ENCODE measurements at regions not wholly inside any gene's neighbourhood (a gene's known extent, or its start where the extent isn't known, plus 50 kb on each side); places are given as distances from the start of the nearest gene placed in this dataset.

DNA sequence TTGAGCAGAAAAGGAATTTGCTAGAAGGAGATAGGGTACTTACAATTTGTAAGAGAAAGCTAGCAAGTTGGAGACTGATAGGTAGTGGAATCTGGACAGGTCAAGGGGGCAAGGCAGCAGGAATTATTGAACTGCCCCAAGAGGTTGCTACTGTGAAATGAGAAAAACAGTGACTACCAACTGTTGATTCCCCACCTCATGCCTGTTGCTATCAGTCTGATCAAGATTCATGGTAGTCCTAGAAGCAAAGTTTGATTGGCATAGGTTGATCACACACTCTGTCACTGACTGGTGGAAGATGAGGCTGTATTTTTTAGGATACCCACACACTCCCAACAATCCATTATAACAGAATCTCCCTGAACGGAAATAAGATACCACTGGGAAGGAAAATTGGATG is 89.4 kb upstream of the IGF1 start:
- H3K4me1 ChIP-seq (replicated peaks in 1 of 4; ENCODE audit: control insufficient read depth in 3 of 4, insufficient read depth in 4 of 4, low read length in 3 of 4) = no peaks in the 10 kb centered on the region
- ChIA-PET CTCF (ENCODE audit: partially characterized antibody) (no interaction called here), POLR2A (ENCODE audit: partially characterized antibody) (no interaction called here)
- no peak overlapping the region for H2AK5ac ChIP-seq (ENCODE audit: low read depth, low read length)
- H2AFZ ChIP-seq (ENCODE audit: low read length) = no peak overlapping the region
- no peak for FAIRE-seq
- no peak overlapping the region for H2BK12ac ChIP-seq (ENCODE audit: low read depth, low read length)
- H2BK5ac ChIP-seq (ENCODE audit: low read depth, low read length) = no peak overlapping the region
- no peak overlapping the region for H3K9ac ChIP-seq (replicated peaks in 1 of 4; ENCODE audit: extremely low read depth in 1 of 4, low read depth in 3 of 4, low read length in 3 of 4)
- H3K56ac ChIP-seq (replicated peaks; ENCODE audit: insufficient read length, low read depth, low read length) = no peak overlapping the region
- no peak for DNase-seq (ENCODE audit: low read depth in 1 of 2, low spot score in 2 of 2)
- no peak overlapping the region for H3K4ac ChIP-seq (replicated peaks; ENCODE audit: insufficient read length, low read depth, low read length)
- H3K27ac ChIP-seq (ENCODE audit: low read depth, low read length) = no peak overlapping the region
- H2BK120ac ChIP-seq (replicated peaks; ENCODE audit: low read depth, low read length) = no peak overlapping the region
- 100% methylated on average over 1 of the region's 1 CpG; no CpG with 5 or more reads in 1 of the 2 experiments for WGBS, 2 experiments (ENCODE audit: extremely low coverage in 1 of 2, insufficient coverage in 1 of 2, insufficient read length in 1 of 2, insufficient replicate concordance in 2 of 2, low coverage in 1 of 2, low lambda C conversion rate in 2 of 2, missing lambda C conversion rate in 1 of 2)
- H2BK20ac ChIP-seq (ENCODE audit: low read length) = no peak overlapping the region
- no peak overlapping the region for H4K8ac ChIP-seq (ENCODE audit: extremely low read depth, insufficient read depth, low read length)
- H3K36me3 ChIP-seq (ENCODE audit: control insufficient read depth in 2 of 4, insufficient read depth in 4 of 4, low read length in 3 of 4) = no peaks in the 10 kb centered on the region
- H3K18ac ChIP-seq (ENCODE audit: extremely low read depth, low read length) = no peak overlapping the region
- TF ChIP-seq SP4 (IDR thresholded peaks at IDR 0.05; ENCODE audit: low read length) (no peak), EGR1 (IDR thresholded peaks at IDR 0.05; ENCODE audit: borderline replicate concordance, low read depth, low read length) (no peak)
- H3K4me3 ChIP-seq (ENCODE audit: extremely low read depth in 1 of 4, insufficient read depth in 2 of 4, low read depth in 3 of 4, low read length in 4 of 4) = no peak overlapping the region
- no peak overlapping the region for H3K14ac ChIP-seq (ENCODE audit: insufficient read length)
- H3K23me2 ChIP-seq (ENCODE audit: low read depth, low read length) = no peaks in the 10 kb centered on the region
- no peaks in the 10 kb centered on the region for H3K79me2 ChIP-seq (ENCODE audit: control insufficient read depth in 1 of 2, insufficient read depth in 2 of 2, low read length in 2 of 2)
- no peak overlapping the region for H4K5ac ChIP-seq (ENCODE audit: insufficient read length, low read depth, low read length)
- H3K9me3 ChIP-seq (ENCODE audit: insufficient read depth in 2 of 2, low read depth in 1 of 2, low read length in 1 of 2) = peaks cover 0 to 3% of the 10 kb centered on the region in 2 experiments; a peak in 1 of 4 replicates
- H2BK15ac ChIP-seq (ENCODE audit: low read length) = no peak overlapping the region
- H4K20me1 ChIP-seq (replicated peaks in 1 of 2; ENCODE audit: control insufficient read depth in 1 of 2, insufficient read depth in 2 of 2, low read length in 2 of 2) = no peaks in the 10 kb centered on the region
- H3K27me3 ChIP-seq (replicated peaks in 1 of 4; ENCODE audit: control insufficient read depth in 3 of 4, extremely low read depth in 1 of 4, insufficient read depth in 3 of 4, low read length in 3 of 4) = no peaks in the 10 kb centered on the region
- H3K23ac ChIP-seq (ENCODE audit: insufficient read length) = no peak overlapping the region
- H3K79me1 ChIP-seq (ENCODE audit: low read depth, low read length) = no peaks in the 10 kb centered on the region
- no peak overlapping the region for H3K4me2 ChIP-seq (ENCODE audit: insufficient read depth in 1 of 2, low read depth in 2 of 2, low read length in 2 of 2)
- H4K91ac ChIP-seq (replicated peaks; ENCODE audit: insufficient read length, low read length) = no peak overlapping the region

All from H1 (cell line).